A549 (cell line): ENCODE measurements at regions not wholly inside any gene's neighbourhood (a gene's known extent, or its start where the extent isn't known, plus 50 kb on each side); places are given as distances from the start of the nearest gene placed in this dataset.

Experiments
- CHD2 ChIP-seq: fragments of 150-350 bp; IDR thresholded peaks from 2 replicates; pipeline ENCODE4 v1.6.1; 2014; ENCODE audit warnings: low read length; ENCODE audit not compliant: partially characterized antibody
- EP300 ChIP-seq, 2 experiments: fragments of >200 bp; sonication (Bioruptor Twin); formaldehyde crosslinking; IDR thresholded peaks; 2 replicates in 1 of 2; 3 replicates in 1 of 2; pipeline ENCODE4 v1.6.1; 2016 to 2017
- HOXB13 ChIP-seq: fragments of 250-450 bp; sonication (Bioruptor Pico); IDR thresholded peaks from 2 replicates; pipeline ENCODE4 v1.5.0; 2020; ENCODE audit warnings: low read depth, mild to moderate bottlenecking, moderate library complexity
- TP53 ChIP-seq: fragments of 250-450 bp; sonication (Bioruptor Pico); IDR thresholded peaks from 2 replicates; pipeline ENCODE4 v1.5.0; 2021; ENCODE audit warnings: mild to moderate bottlenecking, moderate library complexity
- TF ChIP-seq, protein P1 (sequence below): fragments of 200-600 bp; sonication (generic); IDR thresholded peaks from 2 replicates; pipeline ENCODE4 v1.6.1; 2016; ENCODE audit warnings: antibody characterized with exemption, mild to moderate bottlenecking, moderate library complexity
- TF ChIP-seq, protein P2 (sequence below): fragments of >200 bp; sonication (Bioruptor Twin); formaldehyde crosslinking; IDR thresholded peaks from 3 replicates; pipeline ENCODE4 v1.6.1; 2016

DNA sequence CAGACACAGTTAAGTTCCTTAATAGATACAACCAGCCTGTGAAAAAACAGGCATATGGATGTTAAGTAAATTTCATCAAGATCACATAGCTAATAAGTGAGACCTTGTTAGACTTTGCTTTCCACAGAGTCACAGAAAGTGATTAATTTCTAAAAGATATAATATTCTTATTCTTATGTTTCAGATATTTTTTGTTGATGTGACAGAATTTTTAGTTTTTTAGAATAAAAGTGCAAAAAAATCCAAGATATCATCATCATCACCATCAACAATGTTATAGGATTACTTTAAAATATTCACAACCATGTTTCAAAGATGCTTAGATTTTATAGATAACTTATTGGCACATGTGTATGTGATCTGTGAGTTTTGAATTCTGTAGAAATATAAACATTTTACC lies 132.3 kb upstream of the ITGA4 start:
- TF ChIP-seq HOXB13 (CRISPR knock-in tag) (no peak), CHD2 (no peak), TP53 (no peak), EP300 (IDR thresholded peaks at IDR 0.05) (no peak)
- TF ChIP-seq, protein P1, sequence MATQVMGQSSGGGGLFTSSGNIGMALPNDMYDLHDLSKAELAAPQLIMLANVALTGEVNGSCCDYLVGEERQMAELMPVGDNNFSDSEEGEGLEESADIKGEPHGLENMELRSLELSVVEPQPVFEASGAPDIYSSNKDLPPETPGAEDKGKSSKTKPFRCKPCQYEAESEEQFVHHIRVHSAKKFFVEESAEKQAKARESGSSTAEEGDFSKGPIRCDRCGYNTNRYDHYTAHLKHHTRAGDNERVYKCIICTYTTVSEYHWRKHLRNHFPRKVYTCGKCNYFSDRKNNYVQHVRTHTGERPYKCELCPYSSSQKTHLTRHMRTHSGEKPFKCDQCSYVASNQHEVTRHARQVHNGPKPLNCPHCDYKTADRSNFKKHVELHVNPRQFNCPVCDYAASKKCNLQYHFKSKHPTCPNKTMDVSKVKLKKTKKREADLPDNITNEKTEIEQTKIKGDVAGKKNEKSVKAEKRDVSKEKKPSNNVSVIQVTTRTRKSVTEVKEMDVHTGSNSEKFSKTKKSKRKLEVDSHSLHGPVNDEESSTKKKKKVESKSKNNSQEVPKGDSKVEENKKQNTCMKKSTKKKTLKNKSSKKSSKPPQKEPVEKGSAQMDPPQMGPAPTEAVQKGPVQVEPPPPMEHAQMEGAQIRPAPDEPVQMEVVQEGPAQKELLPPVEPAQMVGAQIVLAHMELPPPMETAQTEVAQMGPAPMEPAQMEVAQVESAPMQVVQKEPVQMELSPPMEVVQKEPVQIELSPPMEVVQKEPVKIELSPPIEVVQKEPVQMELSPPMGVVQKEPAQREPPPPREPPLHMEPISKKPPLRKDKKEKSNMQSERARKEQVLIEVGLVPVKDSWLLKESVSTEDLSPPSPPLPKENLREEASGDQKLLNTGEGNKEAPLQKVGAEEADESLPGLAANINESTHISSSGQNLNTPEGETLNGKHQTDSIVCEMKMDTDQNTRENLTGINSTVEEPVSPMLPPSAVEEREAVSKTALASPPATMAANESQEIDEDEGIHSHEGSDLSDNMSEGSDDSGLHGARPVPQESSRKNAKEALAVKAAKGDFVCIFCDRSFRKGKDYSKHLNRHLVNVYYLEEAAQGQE = no peak
- TF ChIP-seq, protein P2, sequence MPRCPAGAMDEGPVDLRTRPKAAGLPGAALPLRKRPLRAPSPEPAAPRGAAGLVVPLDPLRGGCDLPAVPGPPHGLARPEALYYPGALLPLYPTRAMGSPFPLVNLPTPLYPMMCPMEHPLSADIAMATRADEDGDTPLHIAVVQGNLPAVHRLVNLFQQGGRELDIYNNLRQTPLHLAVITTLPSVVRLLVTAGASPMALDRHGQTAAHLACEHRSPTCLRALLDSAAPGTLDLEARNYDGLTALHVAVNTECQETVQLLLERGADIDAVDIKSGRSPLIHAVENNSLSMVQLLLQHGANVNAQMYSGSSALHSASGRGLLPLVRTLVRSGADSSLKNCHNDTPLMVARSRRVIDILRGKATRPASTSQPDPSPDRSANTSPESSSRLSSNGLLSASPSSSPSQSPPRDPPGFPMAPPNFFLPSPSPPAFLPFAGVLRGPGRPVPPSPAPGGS = no peak
